Activated naive CD8-positive, alpha-beta T cell treated with anti-CD3 and anti-CD28 coated beads, Interleukin-2, amount 50 U/mL, for 16 hours (primary cell): ENCODE measurements at regions not wholly inside any gene's neighbourhood (a gene's known extent, or its start where the extent isn't known, plus 50 kb on each side); places are given as distances from the start of the nearest gene placed in this dataset.
"Not testable (repeated sequence)": the region's sequence is repeated elsewhere in the genome, so short reads cannot be mapped to it uniquely, and the experiment has no call there.

Experiments used
- DNase-seq: peaks from one replicate; pipeline ENCODE4 v3.0.0-alpha.2; 2020; ENCODE audit warnings: low read depth, low spot score

- DNase-seq, result no peak
Observed at GRCh38 chr6:26233649-26234420, 131.2 kb upstream of the BTN3A2 start.

GRCh38 chr6:26234421-26235301 is 130.3 kb upstream of the BTN3A2 start:
- peak; percentile 26 for DNase-seq

GRCh38 chr6:26235302-26235670 is 129.7 kb upstream of the BTN3A2 start:
- no peak for DNase-seq

- not testable (repeated sequence) for DNase-seq
Observed at GRCh38 chr6:26239415-26239814, 125.6 kb upstream of the BTN3A2 start.

GRCh38 chr6:26240157-26241032 is 124.6 kb upstream of the BTN3A2 start:
- DNase-seq, result peak; percentile 34

- DNase-seq, result no peak
Observed at GRCh38 chr6:26241033-26241895, 123.7 kb upstream of the BTN3A2 start.

- DNase-seq, result no peak
Observed at GRCh38 chr6:26243132-26243531, 121.9 kb upstream of the BTN3A2 start.

GRCh38 chr6:26243752-26244151 is 121.2 kb upstream of the BTN3A2 start:
- DNase-seq, result no peak

GRCh38 chr6:26246058-26246457 is 118.9 kb upstream of the BTN3A2 start:
- no peak for DNase-seq

GRCh38 chr6:26246553-26246952 is 118.4 kb upstream of the BTN3A2 start:
- no peak for DNase-seq

GRCh38 chr6:26249707-26249956 is 115.4 kb upstream of the BTN3A2 start:
- no peak for DNase-seq

GRCh38 chr6:26249957-26250697 is 114.9 kb upstream of the BTN3A2 start:
- DNase-seq, result no peak

GRCh38 chr6:26250698-26251044 is 114.3 kb upstream of the BTN3A2 start:
- DNase-seq, result no peak

- DNase-seq, result no peak
Observed at GRCh38 chr6:26251354-26252076, 113.5 kb upstream of the BTN3A2 start.

GRCh38 chr6:26252077-26252472 is 112.9 kb upstream of the BTN3A2 start:
- DNase-seq, result no peak

GRCh38 chr6:26254724-26255123 is 110.3 kb upstream of the BTN3A2 start:
- DNase-seq, result no peak

GRCh38 chr6:26257272-26257671 is 107.7 kb upstream of the BTN3A2 start:
- no peak for DNase-seq

- no peak for DNase-seq
Observed at GRCh38 chr6:26258212-26258977, 106.6 kb upstream of the BTN3A2 start.

- no peak for DNase-seq
Observed at GRCh38 chr6:26260110-26260637, 104.8 kb upstream of the BTN3A2 start.
